ENCODE measurements at regions not wholly inside any gene's neighbourhood (a gene's known extent, or its start where the extent isn't known, plus 50 kb on each side); places are given as distances from the start of the nearest gene placed in this dataset.

DNA sequence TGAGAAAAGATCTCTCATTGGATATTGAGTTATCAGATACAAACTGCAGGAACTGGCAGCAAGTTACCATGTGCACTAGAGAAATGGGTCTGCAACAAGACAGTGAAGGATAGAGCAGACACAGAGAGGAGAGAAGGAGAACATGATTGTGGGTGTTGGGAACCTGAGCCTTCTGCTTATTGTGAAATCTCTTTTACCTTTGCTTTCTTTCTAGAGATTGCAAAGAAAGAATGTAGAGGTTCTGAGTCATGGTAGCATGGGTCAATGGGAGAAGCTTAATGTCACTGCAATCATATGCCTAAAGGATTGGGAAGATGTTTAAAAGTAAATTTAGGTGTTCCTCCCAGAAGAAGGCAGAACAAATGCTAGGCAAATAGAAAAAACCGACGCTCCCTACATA lies 821.4 kb downstream of the CCSER2 start:
- DNase-seq, result no peak

DNA sequence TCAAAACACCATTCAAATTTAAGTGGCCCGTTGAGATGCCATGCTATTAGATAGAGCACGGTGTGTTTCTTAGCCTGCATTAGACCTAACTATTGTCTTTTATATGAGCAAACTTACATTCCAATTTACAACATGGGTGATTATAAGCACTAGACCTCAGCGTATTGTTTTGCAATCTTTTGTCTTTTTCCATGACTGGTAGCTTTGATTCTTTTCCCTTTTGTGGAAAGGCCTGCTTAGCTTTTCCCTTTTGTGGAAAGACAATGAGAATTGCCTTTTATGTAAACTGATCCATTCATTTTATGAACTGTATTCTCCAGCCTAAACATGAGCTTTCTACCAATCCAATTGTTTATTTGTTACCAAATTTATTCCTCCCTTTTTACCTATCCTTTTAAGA lies 823.1 kb downstream of the CCSER2 start:
- no peak for DNase-seq

DNA sequence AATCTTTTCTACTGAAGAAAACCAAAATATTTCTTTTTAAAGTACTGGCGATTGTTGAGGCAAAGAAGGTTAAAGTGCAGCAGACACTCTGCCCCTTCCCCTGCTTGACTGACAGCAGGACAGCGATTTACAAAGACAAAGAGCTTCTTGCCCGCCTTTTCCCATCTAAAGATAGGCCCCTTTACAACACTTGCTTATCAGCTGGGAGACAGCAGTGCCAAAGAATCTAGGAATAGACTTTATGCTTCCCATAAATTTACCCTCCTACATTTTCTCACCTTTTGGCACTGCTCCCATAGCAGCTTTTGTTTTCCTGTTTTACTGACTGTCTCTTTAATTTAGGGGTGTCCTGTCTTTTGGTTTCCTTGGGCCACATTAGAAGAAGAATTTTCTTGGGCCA lies 824.1 kb downstream of the CCSER2 start:
- no peak for DNase-seq

DNA sequence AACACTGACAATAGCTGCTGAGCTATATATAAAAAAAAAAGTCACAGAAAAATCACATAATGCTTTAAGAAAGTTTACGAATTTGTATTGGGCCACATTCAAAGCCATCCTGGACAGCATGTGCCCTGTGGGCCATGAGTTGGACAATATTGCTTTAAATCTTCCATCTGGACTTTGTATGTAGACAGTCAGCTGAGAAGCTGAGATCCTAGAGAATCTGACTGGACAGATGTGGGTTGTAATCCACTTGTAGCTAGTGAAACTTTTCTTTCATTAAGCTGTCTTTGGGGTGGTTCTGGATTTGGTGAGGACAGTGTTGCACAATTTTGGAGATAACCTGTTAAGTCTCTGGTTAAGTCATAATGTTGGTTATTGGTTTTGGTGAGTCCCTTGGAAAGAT lies 824.5 kb downstream of the CCSER2 start:
- DNase-seq, result no peak

DNA sequence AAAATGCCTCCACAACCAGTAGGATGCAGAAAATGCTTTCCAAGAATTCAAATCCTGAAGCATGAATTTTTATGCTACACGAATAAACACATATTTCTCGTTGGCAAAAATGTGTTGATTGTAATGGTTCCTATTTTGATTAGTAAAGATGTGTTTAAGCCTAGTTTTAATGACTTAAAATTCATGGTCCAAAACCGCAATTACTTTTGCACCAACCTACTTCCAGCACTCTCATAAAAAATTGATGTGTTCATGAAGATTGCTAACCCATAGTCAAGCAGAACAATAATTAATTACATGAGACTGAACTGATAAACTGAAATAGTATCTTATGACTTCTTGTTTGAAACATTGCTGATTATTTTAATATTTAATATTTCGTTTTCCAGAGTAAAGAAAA lies 828.8 kb downstream of the CCSER2 start:
- no peak for DNase-seq

DNA sequence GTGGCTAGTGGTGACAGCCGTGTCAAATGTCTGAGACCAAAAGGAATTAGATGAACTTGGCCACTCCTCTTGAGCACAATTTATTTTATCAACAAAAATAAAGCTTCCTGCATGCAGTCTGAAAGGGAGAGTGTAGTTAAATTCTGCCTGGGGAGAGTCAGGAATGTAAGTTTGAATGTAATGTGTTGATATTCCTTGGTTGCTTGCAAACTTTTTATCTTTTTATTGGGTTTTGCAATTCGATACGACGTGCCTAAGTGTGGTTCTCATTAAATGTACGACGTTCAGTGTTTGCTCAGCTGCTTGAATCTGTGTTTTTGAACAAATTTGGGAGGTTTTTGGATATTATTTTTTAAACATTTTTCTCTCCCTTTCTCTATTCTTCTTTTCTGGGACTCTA lies 839.9 kb downstream of the CCSER2 start:
- no peak for DNase-seq

DNA sequence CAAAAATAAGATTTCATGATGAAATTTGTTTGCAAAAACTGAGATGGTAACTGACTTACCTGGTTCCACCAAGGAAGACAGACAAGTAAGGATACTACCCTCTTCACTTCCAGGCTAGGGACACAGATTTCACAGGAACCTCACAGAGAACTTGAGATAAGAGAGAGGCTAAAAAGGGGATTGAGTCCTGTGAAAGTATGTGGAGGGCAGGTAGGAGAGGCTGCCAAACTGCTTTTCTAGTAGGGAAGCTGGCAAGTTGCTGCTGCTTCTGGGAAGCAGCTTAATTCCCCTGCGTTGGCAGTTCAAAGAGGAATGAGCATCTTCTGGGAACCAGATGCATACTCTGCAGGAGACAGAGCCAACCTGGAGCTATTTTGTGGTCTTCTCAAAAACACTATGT lies 841.6 kb downstream of the CCSER2 start:
- DNase-seq, result no peak

DNA sequence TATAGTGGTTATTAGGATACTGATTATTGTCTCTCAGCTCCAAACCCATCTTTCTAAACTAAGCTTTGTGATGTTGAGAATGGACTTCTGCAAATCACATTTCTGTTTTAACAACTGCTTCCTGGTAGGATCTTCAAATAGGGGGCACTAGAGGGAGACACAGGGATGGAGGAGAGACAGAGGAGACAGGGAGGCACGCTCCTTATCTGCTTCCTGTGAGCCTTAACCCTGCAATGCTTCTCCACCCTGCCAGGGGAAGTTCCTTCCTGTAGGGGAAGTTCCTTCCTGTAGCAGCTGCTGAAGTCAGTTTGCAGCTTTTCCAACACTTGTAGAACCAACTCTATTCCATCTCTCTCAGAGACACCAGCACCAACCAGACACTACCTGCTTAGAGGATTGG lies 847.2 kb downstream of the CCSER2 start:
- DNase-seq, result no peak

DNA sequence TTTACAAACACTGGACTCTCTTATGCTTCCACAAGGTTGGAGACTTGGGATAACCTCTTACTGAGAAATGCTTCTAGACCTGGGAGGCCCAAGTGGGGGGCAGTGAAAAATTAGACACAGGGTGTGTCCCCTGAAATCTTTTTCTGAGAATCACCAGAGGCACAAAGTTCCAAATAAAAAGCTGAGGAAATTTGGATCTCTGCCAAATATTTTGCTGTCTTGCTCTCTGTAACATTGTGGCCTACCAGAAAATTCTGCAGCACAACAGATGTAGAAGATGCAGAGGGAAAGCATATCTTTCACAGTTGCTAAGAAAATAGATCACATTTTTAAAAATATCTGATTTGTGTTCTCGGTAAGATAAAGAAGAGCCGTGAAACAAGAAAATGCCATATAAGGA lies 849.4 kb downstream of the CCSER2 start:
- no peak for DNase-seq

DNA sequence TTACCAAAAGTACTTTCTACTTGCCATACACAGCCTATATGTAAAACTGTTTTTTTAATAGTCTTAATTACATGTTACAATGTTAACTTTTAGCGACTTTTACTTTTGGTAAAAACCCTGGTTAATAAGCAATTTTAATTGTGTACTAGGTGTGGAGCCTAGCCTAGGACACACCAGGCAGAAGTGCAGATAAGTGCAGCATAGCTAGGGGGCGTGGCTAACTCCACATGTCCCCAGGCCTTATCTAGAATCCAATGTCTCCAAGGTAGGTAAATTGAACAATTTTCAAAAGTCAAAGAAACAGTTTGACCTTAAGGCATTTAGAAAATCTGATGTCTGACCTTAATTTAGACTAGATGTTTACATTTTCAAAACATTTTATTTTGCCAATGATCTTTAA lies 858.7 kb downstream of the CCSER2 start:
- DNase-seq, result no peak

DNA sequence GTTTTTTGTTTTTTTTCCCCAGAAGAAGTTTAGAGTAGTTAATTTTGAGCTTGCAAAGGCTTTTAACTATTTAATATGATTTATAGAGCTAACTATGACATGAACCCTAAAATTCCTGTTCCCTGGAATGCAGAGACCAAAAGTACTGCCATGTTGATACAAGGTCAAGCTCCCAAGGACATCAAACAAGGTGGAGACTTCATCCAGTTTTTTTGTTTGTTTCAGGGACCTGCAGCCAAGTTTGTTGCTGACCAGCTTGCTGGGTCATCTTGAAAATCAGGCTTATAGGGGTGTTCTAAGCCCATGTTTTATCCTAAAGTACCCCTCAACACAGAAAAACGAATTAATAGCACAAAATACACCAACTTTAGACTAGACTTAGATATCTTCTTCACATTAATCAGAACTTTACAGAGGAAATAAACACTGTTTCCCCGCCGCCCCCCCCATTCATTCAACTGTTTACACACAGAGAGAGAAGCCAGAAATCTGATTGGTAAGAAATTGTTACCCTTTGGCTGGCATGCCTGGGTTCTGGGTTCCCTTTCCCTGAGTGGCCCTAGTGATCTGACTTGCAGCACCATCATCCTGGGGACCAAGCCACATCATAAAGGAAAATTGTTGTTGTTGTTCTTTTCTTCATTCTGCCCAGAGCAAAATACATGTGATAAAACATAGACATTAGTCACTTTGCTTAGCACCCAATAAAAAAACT lies 860.5 kb downstream of the CCSER2 start:
- no peak for DNase-seq

DNA sequence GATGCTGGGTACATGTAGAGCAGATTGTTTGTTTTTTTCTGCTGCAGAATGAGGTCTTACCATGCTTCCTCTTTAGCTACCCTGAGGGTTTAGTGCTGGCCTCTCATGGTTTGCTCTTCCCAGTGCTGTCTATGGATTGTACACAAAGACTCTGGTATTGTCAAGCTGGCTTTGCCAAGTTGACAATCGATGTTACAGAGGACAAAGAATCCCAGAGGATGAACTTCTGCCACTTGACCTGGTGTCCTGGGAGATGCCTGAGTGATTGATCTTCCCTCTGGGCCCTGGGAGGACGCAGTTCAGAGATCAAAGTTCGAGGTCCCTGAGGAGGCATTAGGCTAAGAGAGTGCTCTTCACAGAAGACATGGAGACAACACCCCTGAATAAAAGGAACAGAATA lies 865.4 kb downstream of the CCSER2 start:
- DNase-seq, result no peak

DNA sequence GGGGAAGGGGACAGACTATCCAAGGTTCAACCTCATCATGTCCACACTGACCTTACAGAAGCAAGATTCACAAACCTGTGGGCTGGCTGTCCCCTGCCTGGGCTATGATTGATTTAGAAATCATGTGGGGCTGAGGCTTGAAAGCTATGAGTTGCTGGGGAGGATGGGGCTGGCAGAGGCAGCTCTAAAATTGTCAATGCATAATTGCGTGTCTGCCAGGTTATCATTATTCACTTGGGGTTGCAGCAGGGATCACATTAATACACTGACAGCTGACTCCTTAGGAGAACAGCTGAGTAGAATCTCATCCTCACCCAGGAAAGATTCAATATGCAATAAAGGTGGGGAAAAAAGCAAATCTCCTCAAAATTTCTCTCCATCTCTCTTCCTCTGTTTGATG lies 866.3 kb downstream of the CCSER2 start:
- no peak for DNase-seq

DNA sequence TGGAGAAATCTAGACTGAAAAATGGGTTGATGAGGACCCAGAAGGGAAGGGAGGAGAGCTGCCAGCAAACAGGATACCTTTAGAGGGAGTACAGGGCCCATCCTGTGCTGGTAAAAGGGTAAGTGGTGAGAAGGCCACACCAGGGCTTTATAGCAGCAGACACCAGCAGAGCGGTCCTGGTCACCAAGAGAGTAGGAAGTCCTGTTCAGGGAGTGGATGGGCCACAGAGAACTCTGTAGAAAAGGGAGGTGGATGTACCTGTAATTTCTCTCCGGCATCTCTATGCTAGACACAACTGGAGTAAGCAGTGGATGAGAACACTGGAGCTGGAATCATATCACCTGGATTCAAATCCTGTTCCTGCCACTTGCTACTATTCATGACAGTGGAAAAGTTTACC lies 867.2 kb downstream of the CCSER2 start:
- no peak for DNase-seq

DNA sequence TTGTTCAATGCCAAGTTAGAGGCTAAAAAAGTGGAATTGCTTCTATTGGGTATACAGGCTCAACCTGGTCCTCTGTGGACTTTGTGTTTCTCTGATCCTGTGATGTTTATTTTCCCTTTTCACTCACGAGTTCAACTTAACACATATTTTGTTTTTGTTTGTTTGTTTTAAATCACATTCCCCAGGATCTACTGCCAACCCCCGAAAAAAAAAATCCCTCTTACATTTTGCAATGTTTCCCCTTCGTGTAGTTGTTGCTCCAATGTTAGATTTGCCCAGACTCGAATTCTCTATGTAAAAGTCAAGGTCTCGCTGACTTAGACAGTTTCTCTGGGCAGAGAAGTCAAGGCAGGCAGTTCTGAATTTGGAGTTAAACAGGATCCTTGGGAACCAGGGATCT lies 876.4 kb downstream of the CCSER2 start:
- DNase-seq, result no peak

DNA sequence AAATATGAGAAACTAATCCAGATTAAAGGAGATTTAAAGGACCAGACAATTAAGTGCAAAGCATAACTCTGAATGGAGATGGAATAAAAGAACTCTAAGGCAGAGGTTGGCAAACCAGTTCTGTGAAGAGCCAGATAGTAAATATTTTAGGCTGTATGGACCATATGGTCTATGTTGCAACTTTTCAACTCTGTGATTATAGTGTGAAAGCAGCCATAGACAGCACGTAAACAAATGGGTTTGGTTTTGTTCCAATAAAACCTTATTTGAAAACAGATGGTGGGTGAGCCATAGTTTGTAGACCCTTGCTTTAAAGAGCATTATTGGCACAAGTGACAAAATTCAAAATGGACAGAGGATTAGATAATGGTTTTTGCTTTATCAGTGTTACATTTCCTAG lies 884.1 kb downstream of the CCSER2 start:
- DNase-seq, result no peak

DNA sequence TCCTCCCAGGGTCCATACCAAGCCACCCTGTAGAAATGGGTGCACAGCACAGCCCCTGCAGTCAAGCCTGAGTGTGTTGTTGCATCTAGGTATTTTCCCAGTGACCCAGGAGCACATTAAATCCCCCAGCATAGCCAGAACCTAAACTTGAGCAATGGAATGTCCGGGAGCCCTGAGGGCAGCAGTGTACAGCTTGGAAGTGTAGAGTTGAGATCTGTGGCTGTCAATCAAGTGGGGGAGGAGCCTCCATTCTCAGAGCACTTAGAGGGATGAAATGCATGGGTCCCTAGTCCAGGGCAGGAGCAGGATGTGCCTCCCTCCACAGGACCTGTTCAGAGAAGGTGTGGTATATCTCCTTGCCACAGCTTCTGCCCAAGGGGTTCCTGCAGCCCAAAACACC lies 885.1 kb downstream of the CCSER2 start:
- DNase-seq, result no peak

DNA sequence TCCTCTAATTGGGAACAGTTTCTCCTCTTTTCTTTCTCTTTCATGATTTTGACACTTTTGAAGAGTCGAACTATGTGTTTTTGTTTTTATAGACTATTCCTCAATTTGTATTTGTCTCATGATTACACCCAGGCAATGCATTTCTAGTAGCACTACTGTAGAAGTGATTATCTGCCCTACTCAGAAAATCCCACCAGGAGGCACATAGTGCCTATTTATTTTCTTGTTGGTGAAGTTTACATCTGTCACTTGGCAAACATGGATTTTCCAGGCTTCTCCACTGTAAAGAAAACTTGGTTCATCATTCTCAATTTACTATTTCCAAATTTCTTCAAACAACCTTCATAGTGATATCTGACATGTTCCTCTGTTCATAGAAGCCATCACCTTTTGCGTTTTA lies 893.9 kb downstream of the CCSER2 start:
- DNase-seq, result no peak

DNA sequence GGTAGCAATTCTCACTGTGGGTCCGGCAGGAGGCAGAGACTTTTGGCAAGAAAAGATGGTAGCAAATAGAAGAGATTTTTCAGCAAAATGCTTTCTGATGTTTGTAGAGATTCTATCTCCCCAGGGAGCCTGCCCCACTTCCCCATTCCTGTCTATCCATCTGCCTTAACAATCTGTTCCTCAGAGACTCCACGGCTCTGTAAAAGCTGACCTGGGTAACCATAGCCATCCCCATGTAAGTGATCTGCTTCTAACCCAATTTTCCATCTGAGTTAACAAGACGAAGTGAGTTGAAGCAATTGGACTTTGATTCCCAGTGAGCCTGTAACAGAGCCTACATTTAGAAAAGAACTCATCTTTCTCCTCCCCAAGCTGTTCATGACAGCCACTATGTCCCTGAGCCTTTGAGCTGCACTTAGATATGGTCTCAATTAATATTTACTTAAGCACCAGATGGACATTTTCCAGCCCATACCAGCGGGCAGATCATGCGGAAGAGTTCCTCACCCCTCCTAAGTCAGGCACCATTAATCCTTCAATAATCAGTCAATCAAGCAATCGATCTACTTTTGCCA lies 896.1 kb downstream of the CCSER2 start:
- DNase-seq, result no peak

DNA sequence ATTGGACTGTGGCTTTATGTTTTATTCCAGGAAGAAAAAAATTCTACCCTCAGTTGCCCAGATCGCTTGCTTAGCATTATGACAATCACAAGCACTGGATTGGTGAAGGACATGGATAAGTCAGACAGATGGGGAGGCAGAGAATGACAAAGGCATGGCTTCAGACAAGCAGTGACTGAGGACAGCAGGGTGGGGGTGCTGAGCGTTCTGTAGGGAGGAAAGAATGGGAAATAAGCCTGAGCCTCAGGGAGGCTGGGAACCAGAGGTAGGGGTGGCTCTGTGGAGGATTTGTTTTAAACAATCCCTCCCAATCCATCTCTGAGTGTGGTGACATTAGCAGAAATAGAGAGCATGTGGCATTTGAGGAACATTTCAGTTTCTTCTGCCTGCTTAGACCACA lies 896.9 kb downstream of the CCSER2 start:
- DNase-seq, result no peak

DNA sequence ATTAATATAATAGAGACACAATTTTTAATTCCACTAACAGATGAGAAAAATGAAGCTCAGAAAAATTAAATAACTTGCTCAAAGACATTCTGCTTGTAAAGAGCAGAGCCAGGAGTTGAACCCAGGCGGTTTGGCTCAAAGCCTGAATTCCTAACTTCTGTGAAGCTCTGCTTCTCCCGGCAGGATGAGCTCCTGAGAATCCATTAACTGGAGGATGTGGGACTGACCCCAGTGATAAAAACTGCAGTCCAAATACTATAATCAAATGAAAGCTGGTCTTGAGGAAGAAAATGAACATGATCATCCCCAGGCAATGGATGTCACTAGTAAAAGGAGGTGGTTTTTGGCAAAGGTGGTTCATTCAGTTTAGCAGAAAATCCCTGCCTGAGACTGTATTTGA lies 898.2 kb downstream of the CCSER2 start:
- no peak for DNase-seq

DNA sequence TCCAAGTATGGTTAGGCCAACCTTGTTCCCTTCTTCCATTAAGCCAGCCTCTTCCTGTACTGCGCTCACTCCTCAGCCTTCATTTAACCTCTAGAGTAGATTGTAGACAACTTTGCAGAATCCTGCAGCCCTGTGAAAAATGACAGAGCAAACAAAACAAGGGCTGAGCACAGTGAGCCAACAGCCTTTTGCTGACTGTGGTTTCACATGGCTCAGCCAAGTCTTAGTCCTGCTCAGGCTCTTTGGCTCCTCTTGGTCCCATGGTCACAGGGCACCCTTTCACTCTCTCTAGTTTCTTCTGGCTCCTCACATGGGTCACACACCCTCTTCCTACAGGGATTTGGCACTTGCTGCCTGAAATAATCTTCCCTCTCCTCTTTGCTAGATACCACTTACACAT lies 900.3 kb downstream of the CCSER2 start:
- no peak for DNase-seq

DNA sequence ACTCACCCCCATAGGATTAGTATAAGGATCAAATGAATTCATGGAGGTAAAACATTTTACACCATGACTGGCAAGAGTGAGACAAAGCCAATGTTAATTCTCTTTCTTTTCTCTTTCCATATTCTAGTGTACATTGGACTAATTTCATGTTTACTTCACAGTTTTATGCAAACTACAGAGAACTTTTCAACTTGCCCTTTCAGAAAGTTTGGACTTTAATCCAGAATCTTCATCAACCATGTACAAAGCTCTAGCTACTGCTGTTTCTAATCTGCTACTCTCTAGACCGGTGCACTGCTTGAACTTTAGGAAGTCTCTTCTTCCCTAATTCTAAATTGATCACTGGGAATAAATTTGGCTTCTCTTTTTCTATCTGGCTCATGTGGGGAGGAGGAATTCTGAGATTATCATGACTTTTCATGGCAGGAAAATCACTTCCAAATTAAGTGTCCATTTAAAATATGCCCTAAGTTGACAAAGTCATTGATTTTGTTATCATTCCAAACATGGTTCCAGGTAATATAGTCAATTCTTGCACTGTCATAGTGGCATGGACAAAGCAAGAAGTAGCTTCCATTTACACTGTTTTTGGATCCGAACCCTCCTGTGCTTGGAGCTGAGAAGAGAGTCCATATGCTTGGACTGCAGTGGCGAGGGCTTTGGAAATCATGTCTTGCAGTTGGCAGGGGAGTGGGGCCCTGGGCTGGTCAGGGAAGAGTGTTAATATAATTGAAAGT lies 903.3 kb downstream of the CCSER2 start:
- DNase-seq, result no peak

DNA sequence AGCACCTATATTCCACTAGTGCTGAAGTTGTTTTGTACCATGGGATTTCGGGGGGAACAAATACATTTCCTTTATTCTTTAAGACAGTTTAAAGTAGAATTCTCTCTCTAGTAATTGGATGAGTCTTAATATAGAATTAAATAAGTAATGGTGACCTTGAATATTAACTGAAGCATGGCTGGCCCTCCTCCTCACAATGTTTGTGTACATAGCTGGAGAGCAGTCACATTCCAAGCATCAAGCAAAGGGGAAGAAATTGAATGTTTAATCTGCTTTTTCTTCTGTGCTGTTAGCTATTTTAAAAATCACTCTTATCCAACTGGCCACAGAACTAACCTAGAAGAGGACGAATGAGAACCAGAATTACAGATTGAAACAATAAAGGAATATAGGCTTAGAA lies 906.9 kb downstream of the CCSER2 start:
- DNase-seq, result no peak

DNA sequence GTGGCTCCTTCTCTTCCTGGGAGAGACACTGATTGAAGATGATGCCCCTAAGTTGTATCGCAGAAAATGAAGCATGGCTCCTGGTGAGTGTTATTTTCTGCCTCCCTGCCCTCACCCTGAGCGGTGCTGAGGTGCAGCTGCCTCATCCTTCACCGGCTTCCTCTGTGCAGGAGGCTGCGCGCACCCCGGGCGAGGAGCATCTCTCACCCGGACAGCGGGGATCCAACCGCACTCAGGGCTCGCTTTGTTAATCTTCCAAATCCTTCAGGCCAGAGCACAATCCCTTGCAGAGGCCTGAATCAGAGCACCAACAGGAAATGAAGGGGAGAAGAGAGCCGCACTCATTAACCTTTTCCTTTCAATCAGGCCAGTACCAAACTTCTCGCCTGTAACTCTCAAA lies 910.3 kb downstream of the CCSER2 start:
- no peak for DNase-seq

Measured in stimulated activated CD4-positive, alpha-beta T cell treated with anti-CD3 and anti-CD28 coated beads, Interleukin-4, amount 100 ng/mL, for 1 hour (primary cell).